ENCODE measurements at regions not wholly inside any gene's neighbourhood (a gene's known extent, or its start where the extent isn't known, plus 50 kb on each side); places are given as distances from the start of the nearest gene placed in this dataset.
"Not testable (repeated sequence)": the region's sequence is repeated elsewhere in the genome, so short reads cannot be mapped to it uniquely, and the experiment has no call there.

GRCh38 chr10:124241510-124241909, 148.1 kb upstream of the CHST15 start:
- H3K9me3 ChIP-seq (ENCODE audit: control insufficient read depth in 3 of 3, low read length in 3 of 3); H3K9ac ChIP-seq (ENCODE audit: low read depth in 1 of 3, low read length in 3 of 3); H3K27me3 ChIP-seq (ENCODE audit: control insufficient read depth in 3 of 3, insufficient read depth in 3 of 3, low read length in 3 of 3); H3K27ac ChIP-seq (ENCODE audit: low read depth, low read length); H3K4me3 ChIP-seq (ENCODE audit: low read length in 3 of 3); H3K36me3 ChIP-seq (ENCODE audit: control insufficient read depth in 3 of 3, insufficient read depth in 3 of 3, low read length in 3 of 3); H3K4me1 ChIP-seq (ENCODE audit: control insufficient read depth in 3 of 3, insufficient read depth in 3 of 3, low read length in 3 of 3): not testable (repeated sequence)

GRCh38 chr10:124240839-124241291, 147.5 kb upstream of the CHST15 start:
- Histone ChIP-seq H3K4me1 (ENCODE audit: control insufficient read depth in 3 of 3, insufficient read depth in 3 of 3, low read length in 3 of 3) (peaks cover 0 to 3% (median 2%) of the 10 kb centered on the region in 3 donors), H3K27ac (ENCODE audit: low read depth, low read length) (no peak overlapping the region), H3K36me3 (ENCODE audit: control insufficient read depth in 3 of 3, insufficient read depth in 3 of 3, low read length in 3 of 3) (no peaks in the 10 kb centered on the region), H3K9me3 (ENCODE audit: control insufficient read depth in 3 of 3, low read length in 3 of 3) (no peaks in the 10 kb centered on the region), H3K9ac (ENCODE audit: low read depth in 1 of 3, low read length in 3 of 3) (no peak overlapping the region), H3K4me3 (ENCODE audit: low read length in 3 of 3) (no peak overlapping the region), H3K27me3 (ENCODE audit: control insufficient read depth in 3 of 3, insufficient read depth in 3 of 3, low read length in 3 of 3) (no peaks in the 10 kb centered on the region)

GRCh38 chr10:124239696-124240095, 146.3 kb upstream of the CHST15 start:
- H3K27ac ChIP-seq (ENCODE audit: low read depth, low read length): no peak overlapping the region
- H3K9me3 ChIP-seq (ENCODE audit: control insufficient read depth in 3 of 3, low read length in 3 of 3): no peaks in the 10 kb centered on the region

GRCh38 chr10:124239134-124239533, 145.7 kb upstream of the CHST15 start:
- no peaks in the 10 kb centered on the region for H3K9me3 ChIP-seq (ENCODE audit: control insufficient read depth in 3 of 3, low read length in 3 of 3)
- no peaks in the 10 kb centered on the region for H3K36me3 ChIP-seq (ENCODE audit: control insufficient read depth in 3 of 3, insufficient read depth in 3 of 3, low read length in 3 of 3)
- H3K9ac ChIP-seq (ENCODE audit: low read depth in 1 of 3, low read length in 3 of 3): no peak overlapping the region
- H3K4me1 ChIP-seq (ENCODE audit: control insufficient read depth in 3 of 3, insufficient read depth in 3 of 3, low read length in 3 of 3): peaks cover 0 to 3% (median 2%) of the 10 kb centered on the region in 3 donors
- no peaks in the 10 kb centered on the region for H3K27me3 ChIP-seq (ENCODE audit: control insufficient read depth in 3 of 3, insufficient read depth in 3 of 3, low read length in 3 of 3)
- no peak overlapping the region for H3K27ac ChIP-seq (ENCODE audit: low read depth, low read length)
- H3K4me3 ChIP-seq (ENCODE audit: low read length in 3 of 3): no peak overlapping the region

More at GRCh38 chr10:124239696-124240095, 146.3 kb upstream of the CHST15 start:
- Histone ChIP-seq H3K27me3 (ENCODE audit: control insufficient read depth in 3 of 3, insufficient read depth in 3 of 3, low read length in 3 of 3) (no peaks in the 10 kb centered on the region), H3K4me1 (ENCODE audit: control insufficient read depth in 3 of 3, insufficient read depth in 3 of 3, low read length in 3 of 3) (peaks cover 0 to 3% (median 2%) of the 10 kb centered on the region in 3 donors), H3K4me3 (ENCODE audit: low read length in 3 of 3) (no peak overlapping the region), H3K36me3 (ENCODE audit: control insufficient read depth in 3 of 3, insufficient read depth in 3 of 3, low read length in 3 of 3) (no peaks in the 10 kb centered on the region), H3K9ac (ENCODE audit: low read depth in 1 of 3, low read length in 3 of 3) (no peak overlapping the region)

- H3K36me3 ChIP-seq (ENCODE audit: control insufficient read depth in 3 of 3, insufficient read depth in 3 of 3, low read length in 3 of 3): no peaks in the 10 kb centered on the region
- peaks cover under 1 to 3% (median 2%) of the 10 kb centered on the region in 3 donors for H3K4me1 ChIP-seq (ENCODE audit: control insufficient read depth in 3 of 3, insufficient read depth in 3 of 3, low read length in 3 of 3)
- H3K9me3 ChIP-seq (ENCODE audit: control insufficient read depth in 3 of 3, low read length in 3 of 3): no peaks in the 10 kb centered on the region
- no peak overlapping the region for H3K9ac ChIP-seq (ENCODE audit: low read depth in 1 of 3, low read length in 3 of 3)
- H3K4me3 ChIP-seq (ENCODE audit: low read length in 3 of 3): no peak overlapping the region
- H3K27me3 ChIP-seq (ENCODE audit: control insufficient read depth in 3 of 3, insufficient read depth in 3 of 3, low read length in 3 of 3): no peaks in the 10 kb centered on the region
- H3K27ac ChIP-seq (ENCODE audit: low read depth, low read length): no peak overlapping the region
Measured at GRCh38 chr10:124238367-124238766, 145.0 kb upstream of the CHST15 start.

GRCh38 chr10:124237282-124237961, 144.0 kb upstream of the CHST15 start:
- Histone ChIP-seq H3K36me3 (ENCODE audit: control insufficient read depth in 3 of 3, insufficient read depth in 3 of 3, low read length in 3 of 3) (no peaks in the 10 kb centered on the region), H3K27ac (ENCODE audit: low read depth, low read length) (no peak overlapping the region), H3K4me1 (ENCODE audit: control insufficient read depth in 3 of 3, insufficient read depth in 3 of 3, low read length in 3 of 3) (peaks cover 3 to 7% (median 4%) of the 10 kb centered on the region in 3 donors), H3K9ac (ENCODE audit: low read depth in 1 of 3, low read length in 3 of 3) (no peak overlapping the region), H3K9me3 (ENCODE audit: control insufficient read depth in 3 of 3, low read length in 3 of 3) (no peaks in the 10 kb centered on the region), H3K4me3 (ENCODE audit: low read length in 3 of 3) (no peak overlapping the region), H3K27me3 (ENCODE audit: control insufficient read depth in 3 of 3, insufficient read depth in 3 of 3, low read length in 3 of 3) (no peaks in the 10 kb centered on the region)

- Histone ChIP-seq H3K27me3 (ENCODE audit: control insufficient read depth in 3 of 3, insufficient read depth in 3 of 3, low read length in 3 of 3) (no peaks in the 10 kb centered on the region), H3K9me3 (ENCODE audit: control insufficient read depth in 3 of 3, low read length in 3 of 3) (no peaks in the 10 kb centered on the region), H3K9ac (ENCODE audit: low read depth in 1 of 3, low read length in 3 of 3) (no peak overlapping the region), H3K4me3 (ENCODE audit: low read length in 3 of 3) (no peak overlapping the region), H3K4me1 (ENCODE audit: control insufficient read depth in 3 of 3, insufficient read depth in 3 of 3, low read length in 3 of 3) (peaks cover 3 to 7% (median 4%) of the 10 kb centered on the region in 3 donors), H3K36me3 (ENCODE audit: control insufficient read depth in 3 of 3, insufficient read depth in 3 of 3, low read length in 3 of 3) (no peaks in the 10 kb centered on the region), H3K27ac (ENCODE audit: low read depth, low read length) (no peak overlapping the region)
Measured at GRCh38 chr10:124236816-124237215, 143.4 kb upstream of the CHST15 start.

- Histone ChIP-seq H3K27ac (ENCODE audit: low read depth, low read length) (no peak overlapping the region), H3K36me3 (ENCODE audit: control insufficient read depth in 3 of 3, insufficient read depth in 3 of 3, low read length in 3 of 3) (no peaks in the 10 kb centered on the region), H3K4me3 (ENCODE audit: low read length in 3 of 3) (no peak overlapping the region), H3K9me3 (ENCODE audit: control insufficient read depth in 3 of 3, low read length in 3 of 3) (no peaks in the 10 kb centered on the region), H3K9ac (ENCODE audit: low read depth in 1 of 3, low read length in 3 of 3) (no peak overlapping the region), H3K27me3 (ENCODE audit: control insufficient read depth in 3 of 3, insufficient read depth in 3 of 3, low read length in 3 of 3) (no peaks in the 10 kb centered on the region), H3K4me1 (ENCODE audit: control insufficient read depth in 3 of 3, insufficient read depth in 3 of 3, low read length in 3 of 3) (peaks cover 3 to 7% (median 4%) of the 10 kb centered on the region in 3 donors)
Measured at GRCh38 chr10:124236136-124236535, 142.7 kb upstream of the CHST15 start.

GRCh38 chr10:124235232-124235631, 141.8 kb upstream of the CHST15 start:
- H3K36me3 ChIP-seq (ENCODE audit: control insufficient read depth in 3 of 3, insufficient read depth in 3 of 3, low read length in 3 of 3): no peaks in the 10 kb centered on the region
- H3K9ac ChIP-seq (ENCODE audit: low read depth in 1 of 3, low read length in 3 of 3): no peak overlapping the region
- H3K4me1 ChIP-seq (ENCODE audit: control insufficient read depth in 3 of 3, insufficient read depth in 3 of 3, low read length in 3 of 3): peaks cover 3 to 7% (median 4%) of the 10 kb centered on the region in 3 donors

GRCh38 chr10:124233546-124234138, 140.2 kb upstream of the CHST15 start:
- H3K4me3 ChIP-seq (ENCODE audit: low read length in 3 of 3): no peak overlapping the region
- no peaks in the 10 kb centered on the region for H3K36me3 ChIP-seq (ENCODE audit: control insufficient read depth in 3 of 3, insufficient read depth in 3 of 3, low read length in 3 of 3)
- H3K9ac ChIP-seq (ENCODE audit: low read depth in 1 of 3, low read length in 3 of 3): no peak overlapping the region
- H3K27ac ChIP-seq (ENCODE audit: low read depth, low read length): no peak overlapping the region
- no peaks in the 10 kb centered on the region for H3K27me3 ChIP-seq (ENCODE audit: control insufficient read depth in 3 of 3, insufficient read depth in 3 of 3, low read length in 3 of 3)
- peaks cover 1 to 7% (median 4%) of the 10 kb centered on the region in 3 donors for H3K4me1 ChIP-seq (ENCODE audit: control insufficient read depth in 3 of 3, insufficient read depth in 3 of 3, low read length in 3 of 3)
- H3K9me3 ChIP-seq (ENCODE audit: control insufficient read depth in 3 of 3, low read length in 3 of 3): no peaks in the 10 kb centered on the region

More at GRCh38 chr10:124235232-124235631, 141.8 kb upstream of the CHST15 start:
- H3K9me3 ChIP-seq (ENCODE audit: control insufficient read depth in 3 of 3, low read length in 3 of 3): no peaks in the 10 kb centered on the region
- no peaks in the 10 kb centered on the region for H3K27me3 ChIP-seq (ENCODE audit: control insufficient read depth in 3 of 3, insufficient read depth in 3 of 3, low read length in 3 of 3)
- H3K27ac ChIP-seq (ENCODE audit: low read depth, low read length): no peak overlapping the region
- H3K4me3 ChIP-seq (ENCODE audit: low read length in 3 of 3): no peak overlapping the region
